Body of pancreas (tissue), 4 donors: ENCODE measurements at regions not wholly inside any gene's neighbourhood (a gene's known extent, or its start where the extent isn't known, plus 50 kb on each side); places are given as distances from the start of the nearest gene placed in this dataset.
A peak's percentile ranks its signal among the peaks of the same experiment; 100 is the strongest.

Experiments used
- ATAC-seq: fragments of 150-250 bp; one replicate; pipeline ENCODE4 v1.9.1; 2016
- DNase-seq, 4 donors: peaks; one replicate each; pipeline ENCODE4 v3.0.0-alpha.2; 2019
- H3K27ac ChIP-seq, 4 donors: fragments of 200-600 bp; sonication (generic); 1 replicate in 3 of 4; 2 replicates in 1 of 4; pipeline versions ENCODE4 v1.5.1 to v1.6.1; 2016 to 2019; ENCODE audit warnings: mild to moderate bottlenecking in 1 of 4, mixed read lengths in 1 of 4, moderate library complexity in 1 of 4
- H3K27me3 ChIP-seq, 2 donors: fragments of 200-600 bp; sonication (generic); one replicate each; pipeline ENCODE4 v1.6.0; 2016; ENCODE audit warnings: mild to moderate bottlenecking in 1 of 2
- H3K36me3 ChIP-seq, 2 donors: fragments of 200-600 bp; sonication (generic); replicated peaks in 1 of 2; 2 replicates each; pipeline ENCODE4 v1.5.1; 2016; ENCODE audit warnings: low read depth in 2 of 2; ENCODE audit not compliant: insufficient read depth in 1 of 2
- H3K4me1 ChIP-seq: fragments of 200-600 bp; sonication (generic); one replicate; pipeline ENCODE4 v1.6.0; 2016
- H3K4me3 ChIP-seq, 2 donors: fragments of 200-600 bp; sonication (generic); 1 replicate in 1 of 2; 2 replicates in 1 of 2; pipeline ENCODE4 v1.5.1; 2016 to 2019
- H3K9me3 ChIP-seq, 3 donors: fragments of 200-600 bp; sonication (generic); 1 replicate in 2 of 3; 2 replicates in 1 of 3; pipeline ENCODE4 v1.5.1; 2016
- POLR2A ChIP-seq, 3 donors: fragments of 450-650 bp; IDR thresholded peaks; one replicate each; pipeline ENCODE4 v1.6.1; 2016; ENCODE audit warnings: antibody characterized with exemption in 3 of 3, mild to moderate bottlenecking in 2 of 3
- WGBS, 2 donors: methylation state at CpG; one replicate each; pipeline ENCODE4 v1.1.5; 2017; 5-methylcytosine and 5-hydroxymethylcytosine counted together
- intact Hi-C: fragments of 100-400 bp; cut with DNase I; formaldehyde crosslinking; loops from one replicate; pipeline ENCODE4 v1.15.1; 2023
- TF ChIP-seq, protein P1 (sequence below), 7 experiments: fragments of 450-650 bp in 4 of 7; fragments of 200-600 bp in 3 of 7; sonication (generic) in 3 of 7; IDR thresholded peaks; one replicate each; pipeline ENCODE4 v1.5.1; 2016 to 2019; ENCODE audit warnings: antibody characterized with exemption in 7 of 7

DNA sequence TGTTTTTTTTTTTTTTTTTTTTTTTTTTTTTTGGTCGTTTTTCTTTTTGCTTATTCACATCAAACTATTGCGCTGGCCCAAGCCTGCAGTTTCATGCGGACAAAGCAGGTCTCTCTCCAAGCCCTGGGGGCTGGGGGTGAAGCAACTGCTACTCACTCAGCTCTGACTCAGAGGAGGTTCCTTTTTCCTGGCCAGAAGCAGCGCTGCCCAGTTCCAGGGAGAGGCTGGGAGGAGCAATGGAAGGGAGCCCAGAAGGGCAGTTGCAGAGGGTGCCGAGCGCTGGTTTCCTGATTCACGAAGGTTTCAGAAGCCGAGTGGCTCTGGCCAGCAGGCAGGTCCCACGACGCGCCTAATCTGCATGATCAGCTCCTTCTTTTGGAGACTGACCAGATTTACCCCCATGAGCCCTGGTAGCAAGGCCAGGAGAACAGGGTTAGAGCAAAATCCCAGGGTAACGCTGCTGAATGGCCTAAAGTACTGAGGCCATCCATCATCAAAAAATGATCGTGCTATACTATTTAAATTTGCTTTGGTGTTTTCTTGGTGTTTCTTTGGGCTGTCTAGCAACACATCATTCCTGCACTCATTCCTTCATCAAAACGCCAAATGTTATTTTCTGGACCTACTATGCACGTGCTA lies 144.7 kb upstream of the SOX9 start:
- Histone ChIP-seq H3K27me3 (no peaks in the 10 kb centered on the region), H3K9me3 (no peaks in the 10 kb centered on the region), H3K36me3 (no peaks in the 10 kb centered on the region), H3K4me3 (no peak overlapping the region), H3K27ac (peak overlapping the region in 1 of 4 donors; percentile 49), H3K4me1 (no peaks in the 10 kb centered on the region)
- 52 to 59% methylated on average over 6 to 15 of the region's 15 CpGs for WGBS, 2 donors
- intact Hi-C loops: no loop called here
- TF ChIP-seq, protein P1, sequence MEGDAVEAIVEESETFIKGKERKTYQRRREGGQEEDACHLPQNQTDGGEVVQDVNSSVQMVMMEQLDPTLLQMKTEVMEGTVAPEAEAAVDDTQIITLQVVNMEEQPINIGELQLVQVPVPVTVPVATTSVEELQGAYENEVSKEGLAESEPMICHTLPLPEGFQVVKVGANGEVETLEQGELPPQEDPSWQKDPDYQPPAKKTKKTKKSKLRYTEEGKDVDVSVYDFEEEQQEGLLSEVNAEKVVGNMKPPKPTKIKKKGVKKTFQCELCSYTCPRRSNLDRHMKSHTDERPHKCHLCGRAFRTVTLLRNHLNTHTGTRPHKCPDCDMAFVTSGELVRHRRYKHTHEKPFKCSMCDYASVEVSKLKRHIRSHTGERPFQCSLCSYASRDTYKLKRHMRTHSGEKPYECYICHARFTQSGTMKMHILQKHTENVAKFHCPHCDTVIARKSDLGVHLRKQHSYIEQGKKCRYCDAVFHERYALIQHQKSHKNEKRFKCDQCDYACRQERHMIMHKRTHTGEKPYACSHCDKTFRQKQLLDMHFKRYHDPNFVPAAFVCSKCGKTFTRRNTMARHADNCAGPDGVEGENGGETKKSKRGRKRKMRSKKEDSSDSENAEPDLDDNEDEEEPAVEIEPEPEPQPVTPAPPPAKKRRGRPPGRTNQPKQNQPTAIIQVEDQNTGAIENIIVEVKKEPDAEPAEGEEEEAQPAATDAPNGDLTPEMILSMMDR (IDR thresholded peaks at IDR 0.05): no peak
- no peak for TF ChIP-seq POLR2A (IDR thresholded peaks at IDR 0.05)
- ATAC-seq (peak; percentile 88), DNase-seq (peak; percentile 51 to 55 (median 54))

DNA sequence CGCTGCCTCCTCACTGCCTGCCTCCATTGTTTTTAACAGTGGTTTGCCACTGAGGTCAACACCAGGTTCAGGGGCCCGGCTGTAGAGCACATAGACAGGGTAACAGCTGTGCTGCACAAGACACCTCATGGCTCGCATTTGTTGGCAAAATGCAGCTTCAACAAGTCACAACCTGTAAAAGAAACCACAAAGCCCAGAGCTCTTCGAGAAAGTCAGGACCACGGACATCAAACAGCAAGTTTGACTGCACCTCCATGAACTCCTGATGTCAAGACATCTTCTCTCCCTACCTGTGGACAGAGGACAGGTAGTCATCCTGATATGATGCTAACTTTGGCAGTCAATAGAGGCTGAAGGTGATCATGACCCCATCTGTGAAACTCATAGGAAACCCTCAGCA lies 142.4 kb upstream of the SOX9 start:
- TF ChIP-seq POLR2A (IDR thresholded peaks at IDR 0.05): no peak
- TF ChIP-seq, protein P1 (IDR thresholded peaks at IDR 0.05): no peak
- H3K9me3 ChIP-seq: no peaks in the 10 kb centered on the region
- H3K4me1 ChIP-seq: no peaks in the 10 kb centered on the region
- H3K27me3 ChIP-seq: no peaks in the 10 kb centered on the region
- ATAC-seq: no peak
- no peak overlapping the region for H3K27ac ChIP-seq
- intact Hi-C loops: no loop called here
- H3K4me3 ChIP-seq: no peak overlapping the region
- no peak for DNase-seq
- 59 to 95% methylated on average over 3 to 5 of the region's 5 CpGs for WGBS, 2 donors
- no peaks in the 10 kb centered on the region for H3K36me3 ChIP-seq

DNA sequence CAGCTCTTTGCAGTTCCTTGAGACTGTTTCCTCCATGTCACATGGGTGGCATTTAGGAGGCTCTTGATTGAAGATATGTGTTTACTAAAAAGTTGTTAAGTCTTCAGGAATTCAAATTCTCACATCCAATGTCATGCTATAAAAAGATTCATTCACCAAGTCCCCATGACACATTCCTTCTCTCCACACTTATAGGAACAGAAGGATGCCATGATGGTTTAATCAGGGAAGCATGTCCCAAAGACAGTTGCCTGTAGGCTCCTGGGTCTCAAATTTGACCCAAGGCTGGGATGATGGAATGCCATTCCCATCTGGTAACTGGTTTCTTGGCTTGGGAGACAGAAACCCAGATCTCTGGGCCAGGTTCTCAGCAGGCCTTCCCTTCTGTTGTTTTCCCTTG lies 140.6 kb upstream of the SOX9 start:
- Histone ChIP-seq H3K9me3 (no peaks in the 10 kb centered on the region), H3K36me3 (no peaks in the 10 kb centered on the region), H3K4me1 (no peaks in the 10 kb centered on the region), H3K27me3 (no peaks in the 10 kb centered on the region), H3K4me3 (no peak overlapping the region), H3K27ac (no peak overlapping the region)
- TF ChIP-seq, protein P1 (IDR thresholded peaks at IDR 0.05): no peak
- TF ChIP-seq POLR2A (IDR thresholded peaks at IDR 0.05): no peak
- intact Hi-C loops: no loop called here
- ATAC-seq (no peak), DNase-seq (no peak)

DNA sequence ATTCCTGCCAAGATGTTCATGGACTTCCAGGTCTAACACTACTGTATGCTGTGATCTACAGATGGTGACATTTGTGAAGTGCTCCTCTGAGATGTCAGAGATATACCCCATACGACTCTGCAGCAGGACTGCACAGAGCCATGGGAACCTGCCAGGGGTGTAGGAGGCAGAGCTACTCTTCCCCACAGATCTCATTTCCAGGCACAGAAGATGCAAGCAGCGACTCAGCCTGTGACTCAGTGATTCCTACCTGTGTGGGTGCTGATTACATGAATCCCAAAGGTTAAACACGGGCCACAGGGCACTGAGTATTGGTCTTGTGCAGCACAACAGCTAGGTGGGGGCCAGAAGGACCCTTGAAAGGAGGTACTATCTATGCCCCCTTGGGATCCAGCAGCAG lies 137.0 kb upstream of the SOX9 start:
- Histone ChIP-seq H3K4me1 (no peaks in the 10 kb centered on the region), H3K9me3 (no peaks in the 10 kb centered on the region), H3K4me3 (no peak overlapping the region), H3K36me3 (no peaks in the 10 kb centered on the region), H3K27ac (no peak overlapping the region), H3K27me3 (no peaks in the 10 kb centered on the region)
- no peak for DNase-seq
- intact Hi-C loops: no loop called here
- no peak for ATAC-seq
- 70 to 90% methylated on average over 3 of the region's 3 CpGs for WGBS, 2 donors
- TF ChIP-seq, protein P1 (IDR thresholded peaks at IDR 0.05): no peak
- no peak for TF ChIP-seq POLR2A (IDR thresholded peaks at IDR 0.05)
